ENCODE measurements at regions not wholly inside any gene's neighbourhood (a gene's known extent, or its start where the extent isn't known, plus 50 kb on each side); places are given as distances from the start of the nearest gene placed in this dataset.

DNA sequence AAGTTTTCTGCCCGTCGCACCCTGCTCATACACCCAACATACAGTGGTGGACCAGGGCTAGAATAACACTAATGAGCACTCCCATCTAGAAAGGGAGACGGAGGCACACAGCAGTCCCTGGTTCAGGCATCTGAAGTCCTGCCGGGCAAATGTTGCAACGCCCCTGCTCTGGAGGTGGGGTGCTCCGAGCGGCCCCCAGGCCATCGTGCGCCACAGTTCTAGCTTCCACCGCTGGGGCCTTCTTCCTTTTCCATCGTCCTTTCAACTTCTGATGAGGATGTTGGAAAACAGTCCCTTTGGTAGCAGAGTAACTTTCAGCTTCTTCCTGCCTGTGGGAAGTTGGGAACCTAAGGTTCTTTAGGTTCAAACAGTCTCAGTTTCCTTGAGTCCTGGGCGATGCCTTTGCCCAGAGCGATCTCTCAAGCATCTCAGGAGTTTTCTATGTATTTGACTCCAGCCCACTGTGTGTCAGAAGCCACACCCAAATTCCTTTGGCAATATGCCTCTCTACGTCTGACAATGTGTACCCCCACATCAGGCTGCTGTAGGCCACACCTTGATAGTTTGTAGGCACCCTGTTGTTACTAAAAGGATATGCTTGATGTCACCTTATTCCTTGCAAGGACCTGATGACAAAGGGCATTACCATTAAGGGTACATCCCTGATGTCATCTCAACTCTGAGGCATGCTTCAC, 258.8 kb downstream of the GLI2 start:
- no peaks in the 10 kb centered on the region for H3K9me3 ChIP-seq (ENCODE audit: control insufficient read depth in 2 of 3, low read length in 3 of 3)
- peaks cover 0 to 13% (median 4%) of the 10 kb centered on the region in 5 donors for H3K27me3 Mint-ChIP-seq
- no peak for DNase-seq

GRCh38 chr2:120995152-120995551, 259.5 kb downstream of the GLI2 start:
- ChIA-PET CTCF (no interaction called here), POLR2A (no interaction called here)
- ATAC-seq (no peak), DNase-seq (no peak)
- no peak overlapping the region for H3K4me3 ChIP-seq (ENCODE audit: low read length)
- H3K27me3 ChIP-seq (ENCODE audit: control insufficient read depth in 2 of 2, insufficient read depth in 2 of 2, low read length in 2 of 2) = no peaks in the 10 kb centered on the region
- no peaks in the 10 kb centered on the region for H3K36me3 ChIP-seq (ENCODE audit: control insufficient read depth in 2 of 3, insufficient read depth in 3 of 3, low read length in 3 of 3)
- H3K27me3 Mint-ChIP-seq = peaks cover 0 to 13% (median 4%) of the 10 kb centered on the region in 5 donors
- H3K27ac ChIP-seq (ENCODE audit: low read depth, low read length) = no peak overlapping the region
- H3K4me1 ChIP-seq (ENCODE audit: control insufficient read depth in 2 of 2, insufficient read depth in 2 of 2, low read length in 2 of 2) = no peaks in the 10 kb centered on the region
- intact Hi-C loops (cut with micrococcal nuclease) = no loop called here
- H3K9me3 Mint-ChIP-seq = peaks cover 0 to 3% (median 0%) of the 10 kb centered on the region in 11 donors
- no peak overlapping the region for H3K4me3 Mint-ChIP-seq
- no peak overlapping the region for H3K27ac Mint-ChIP-seq
- no peaks in the 10 kb centered on the region for H3K4me1 Mint-ChIP-seq
- no peaks in the 10 kb centered on the region for H3K36me3 Mint-ChIP-seq
- H3K9me3 ChIP-seq (ENCODE audit: control insufficient read depth in 2 of 3, low read length in 3 of 3) = no peaks in the 10 kb centered on the region

More for the DNA sequence above, 258.8 kb downstream of the GLI2 start:
- Histone ChIP-seq H3K27ac (ENCODE audit: low read depth, low read length) (no peak overlapping the region), H3K4me1 (ENCODE audit: control insufficient read depth in 2 of 2, insufficient read depth in 2 of 2, low read length in 2 of 2) (no peaks in the 10 kb centered on the region), H3K36me3 (ENCODE audit: control insufficient read depth in 2 of 3, insufficient read depth in 3 of 3, low read length in 3 of 3) (no peaks in the 10 kb centered on the region), H3K27me3 (ENCODE audit: control insufficient read depth in 2 of 2, insufficient read depth in 2 of 2, low read length in 2 of 2) (no peaks in the 10 kb centered on the region), H3K4me3 (ENCODE audit: low read length) (no peak overlapping the region)
- no peak for ATAC-seq
- H3K4me1 Mint-ChIP-seq = no peaks in the 10 kb centered on the region
- H3K27ac Mint-ChIP-seq = no peak overlapping the region
- intact Hi-C loops (cut with micrococcal nuclease) = no loop called here
- H3K9me3 Mint-ChIP-seq = peaks cover 0 to 3% (median 0%) of the 10 kb centered on the region in 11 donors
- ChIA-PET POLR2A (no interaction called here), CTCF (no interaction called here)
- no peaks in the 10 kb centered on the region for H3K36me3 Mint-ChIP-seq
- no peak overlapping the region for H3K4me3 Mint-ChIP-seq

DNA sequence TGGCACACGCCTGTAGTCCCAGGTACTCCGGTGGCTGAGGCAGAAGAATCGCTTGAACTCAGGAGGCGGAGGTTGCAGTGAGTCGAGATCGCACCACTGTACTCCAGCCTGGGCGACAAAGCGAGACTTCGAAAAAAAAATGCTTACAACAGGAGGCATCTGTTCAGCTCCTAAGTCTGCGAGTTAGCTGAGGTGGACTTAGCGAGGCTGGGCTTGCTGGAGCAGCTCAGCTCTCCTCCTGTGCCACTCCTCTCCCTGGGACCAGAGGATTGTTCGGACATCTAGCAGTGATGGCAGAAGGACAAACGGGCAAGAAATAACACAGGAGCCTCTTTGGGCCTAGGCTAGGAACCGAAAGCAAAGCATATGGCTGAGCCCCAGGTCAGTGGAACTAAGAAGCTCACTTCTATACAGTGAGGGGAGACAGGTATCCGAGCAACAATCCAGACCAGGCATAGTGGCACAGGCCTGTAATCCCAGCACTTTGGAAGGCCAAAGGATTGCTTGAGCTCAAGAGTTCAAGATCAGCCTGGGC, 260.1 kb downstream of the GLI2 start:
- Histone ChIP-seq H3K27ac (ENCODE audit: low read depth, low read length) (no peak overlapping the region), H3K4me1 (ENCODE audit: control insufficient read depth in 2 of 2, insufficient read depth in 2 of 2, low read length in 2 of 2) (no peaks in the 10 kb centered on the region), H3K27me3 (ENCODE audit: control insufficient read depth in 2 of 2, insufficient read depth in 2 of 2, low read length in 2 of 2) (no peaks in the 10 kb centered on the region), H3K4me3 (ENCODE audit: low read length) (no peak overlapping the region), H3K9me3 (ENCODE audit: control insufficient read depth in 2 of 3, low read length in 3 of 3) (no peaks in the 10 kb centered on the region), H3K36me3 (ENCODE audit: control insufficient read depth in 2 of 3, insufficient read depth in 3 of 3, low read length in 3 of 3) (no peaks in the 10 kb centered on the region)
- ChIA-PET POLR2A (no interaction called here), CTCF (no interaction called here)
- Mint-ChIP-seq H3K4me1 (no peaks in the 10 kb centered on the region), H3K27ac (no peak overlapping the region), H3K4me3 (no peak overlapping the region), H3K36me3 (no peaks in the 10 kb centered on the region), H3K27me3 (peaks cover 0 to 11% (median 4%) of the 10 kb centered on the region in 5 donors), H3K9me3 (peaks cover 0 to 3% (median 0%) of the 10 kb centered on the region in 11 donors)
- DNase-seq (no peak), ATAC-seq (no peak)
- intact Hi-C loops (cut with micrococcal nuclease) = no loop called here

- Mint-ChIP-seq H3K27ac (no peak overlapping the region), H3K27me3 (peaks cover 0 to 7% (median 4%) of the 10 kb centered on the region in 5 donors), H3K4me1 (no peaks in the 10 kb centered on the region), H3K9me3 (peaks cover 0 to 5% (median 0%) of the 10 kb centered on the region in 11 donors), H3K36me3 (no peaks in the 10 kb centered on the region), H3K4me3 (no peak overlapping the region)
- ATAC-seq = no peak
- ChIA-PET POLR2A (no interaction called here), CTCF (interaction anchor here (0.6 kb wide), 1 partner anchor 580 kb away, joined by 3 read pairs; no protein-coding TSS in a partner anchor)
- no peak for DNase-seq
- no peak overlapping the region for H3K27ac ChIP-seq (ENCODE audit: low read depth, low read length)
- H3K27me3 ChIP-seq (ENCODE audit: control insufficient read depth in 2 of 2, insufficient read depth in 2 of 2, low read length in 2 of 2) = no peaks in the 10 kb centered on the region
- no peaks in the 10 kb centered on the region for H3K9me3 ChIP-seq (ENCODE audit: control insufficient read depth in 2 of 3, low read length in 3 of 3)
- H3K4me1 ChIP-seq (ENCODE audit: control insufficient read depth in 2 of 2, insufficient read depth in 2 of 2, low read length in 2 of 2) = no peaks in the 10 kb centered on the region
- no peak overlapping the region for H3K4me3 ChIP-seq (ENCODE audit: low read length)
- intact Hi-C loops (cut with micrococcal nuclease) = no loop called here
- no peaks in the 10 kb centered on the region for H3K36me3 ChIP-seq (ENCODE audit: control insufficient read depth in 2 of 3, insufficient read depth in 3 of 3, low read length in 3 of 3)
Measured at GRCh38 chr2:120999377-121000097, 263.9 kb downstream of the GLI2 start.

DNA sequence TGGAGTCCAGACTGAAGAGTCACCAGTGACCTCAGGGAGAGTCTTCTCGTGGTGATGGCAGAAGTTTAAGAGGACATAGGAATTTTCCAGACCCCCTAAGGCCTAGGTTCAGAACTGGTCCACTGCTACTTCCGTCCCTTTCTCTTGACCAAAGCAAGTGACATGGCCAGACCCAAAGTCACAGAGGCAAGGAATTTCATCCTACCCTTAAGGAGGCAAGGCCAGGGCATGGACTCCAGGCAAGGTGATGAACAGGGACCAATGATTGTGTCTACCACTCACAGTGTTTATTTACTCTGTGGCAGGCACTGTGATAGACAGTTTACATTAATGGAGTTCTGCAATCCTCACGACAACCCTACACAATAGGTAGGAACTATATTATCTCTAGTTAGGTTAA, 265.1 kb downstream of the GLI2 start:
- DNase-seq (no peak), ATAC-seq (no peak)
- H3K36me3 Mint-ChIP-seq = no peaks in the 10 kb centered on the region
- H3K27ac Mint-ChIP-seq = no peak overlapping the region
- POLR2A ChIA-PET = no interaction called here
- intact Hi-C loops (cut with micrococcal nuclease) = no loop called here
- H3K4me1 Mint-ChIP-seq = no peaks in the 10 kb centered on the region
- peaks cover 0 to 8% (median 2%) of the 10 kb centered on the region in 11 donors for H3K9me3 Mint-ChIP-seq
- CTCF ChIA-PET = no interaction called here
- peaks cover 4 to 11% (median 5%) of the 10 kb centered on the region in 5 donors for H3K27me3 Mint-ChIP-seq
- no peaks in the 10 kb centered on the region for H3K9me3 ChIP-seq (ENCODE audit: control insufficient read depth in 2 of 3, low read length in 3 of 3)
- no peaks in the 10 kb centered on the region for H3K36me3 ChIP-seq (ENCODE audit: control insufficient read depth in 2 of 3, insufficient read depth in 3 of 3, low read length in 3 of 3)
- H3K4me3 Mint-ChIP-seq = no peak overlapping the region
- no peak overlapping the region for H3K27ac ChIP-seq (ENCODE audit: low read depth, low read length)
- no peaks in the 10 kb centered on the region for H3K4me1 ChIP-seq (ENCODE audit: control insufficient read depth in 2 of 2, insufficient read depth in 2 of 2, low read length in 2 of 2)
- no peak overlapping the region for H3K4me3 ChIP-seq (ENCODE audit: low read length)
- H3K27me3 ChIP-seq (ENCODE audit: control insufficient read depth in 2 of 2, insufficient read depth in 2 of 2, low read length in 2 of 2) = no peaks in the 10 kb centered on the region

DNA sequence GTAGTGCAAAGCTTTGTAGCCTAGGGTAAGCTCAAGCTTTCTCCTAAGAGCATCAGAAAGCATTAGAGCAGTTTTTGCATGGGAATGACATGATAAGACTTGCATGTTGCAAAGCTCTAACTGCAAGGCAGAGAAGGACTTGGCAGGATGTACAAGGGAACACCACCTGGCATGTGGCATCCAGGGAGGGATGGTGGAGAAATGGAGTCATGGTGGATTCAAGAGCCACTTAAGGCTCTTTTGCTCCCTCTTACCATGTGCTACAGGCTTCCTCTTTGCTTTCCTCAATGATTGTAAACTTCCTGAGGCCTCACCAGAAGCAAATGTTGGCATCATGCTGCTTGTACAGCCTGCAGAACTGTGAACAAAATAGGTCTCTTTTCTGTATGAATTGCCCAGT, 266.0 kb downstream of the GLI2 start:
- H3K27ac Mint-ChIP-seq = no peak overlapping the region
- Histone ChIP-seq H3K36me3 (ENCODE audit: control insufficient read depth in 2 of 3, insufficient read depth in 3 of 3, low read length in 3 of 3) (no peaks in the 10 kb centered on the region), H3K27me3 (ENCODE audit: control insufficient read depth in 2 of 2, insufficient read depth in 2 of 2, low read length in 2 of 2) (no peaks in the 10 kb centered on the region), H3K27ac (ENCODE audit: low read depth, low read length) (no peak overlapping the region), H3K4me1 (ENCODE audit: control insufficient read depth in 2 of 2, insufficient read depth in 2 of 2, low read length in 2 of 2) (no peaks in the 10 kb centered on the region), H3K4me3 (ENCODE audit: low read length) (no peak overlapping the region), H3K9me3 (ENCODE audit: control insufficient read depth in 2 of 3, low read length in 3 of 3) (no peaks in the 10 kb centered on the region)
- no peaks in the 10 kb centered on the region for H3K36me3 Mint-ChIP-seq
- ATAC-seq (no peak), DNase-seq (no peak)
- intact Hi-C loops (cut with micrococcal nuclease) = no loop called here
- no peaks in the 10 kb centered on the region for H3K4me1 Mint-ChIP-seq
- peaks cover 4 to 15% (median 5%) of the 10 kb centered on the region in 5 donors for H3K27me3 Mint-ChIP-seq
- peaks cover 0 to 8% (median 2%) of the 10 kb centered on the region in 11 donors for H3K9me3 Mint-ChIP-seq
- CTCF ChIA-PET = no interaction called here
- H3K4me3 Mint-ChIP-seq = no peak overlapping the region
- POLR2A ChIA-PET = no interaction called here

Data from naive thymus-derived CD4-positive, alpha-beta T cell (primary cell).